ENCODE measurements at regions not wholly inside any gene's neighbourhood (a gene's known extent, or its start where the extent isn't known, plus 50 kb on each side); places are given as distances from the start of the nearest gene placed in this dataset.

GRCh38 chr4:24126776-24127175 is 236.9 kb upstream of the PPARGC1A start:
- TF ChIP-seq ELF4 (CRISPR knock-in tag; IDR thresholded peaks at IDR 0.05; ENCODE audit: low read depth), result no peak
- TF ChIP-seq CTCF (IDR thresholded peaks at IDR 0.05), result no peak
- TF ChIP-seq ZNF532 (CRISPR knock-in tag; IDR thresholded peaks at IDR 0.05; ENCODE audit: borderline replicate concordance), result no peak
